Colonic mucosa (tissue), 4 donors: ENCODE measurements at regions not wholly inside any gene's neighbourhood (a gene's known extent, or its start where the extent isn't known, plus 50 kb on each side); places are given as distances from the start of the nearest gene placed in this dataset.

Source experiments
- DNase-seq: peaks from one replicate; pipeline ENCODE4 v3.0.0-alpha.2; 2020
- H3K27ac ChIP-seq: fragments of 200-600 bp; one replicate; pipeline ENCODE4 v1.8.0; 2021
- H3K27me3 ChIP-seq: fragments of 200-600 bp; one replicate; pipeline ENCODE4 v1.8.0; 2021
- H3K36me3 ChIP-seq: fragments of 200-600 bp; one replicate; pipeline ENCODE4 v1.8.0; 2021
- H3K4me1 ChIP-seq: fragments of 200-600 bp; one replicate; pipeline ENCODE4 v1.8.0; 2021; ENCODE audit warnings: mild to moderate bottlenecking
- H3K4me3 ChIP-seq: fragments of 200-600 bp; one replicate; pipeline ENCODE4 v1.8.0; 2021
- H3K9ac ChIP-seq, 2 donors: one replicate each; pipeline ENCODE4 v1.7.0; 2013; ENCODE audit warnings: control low read depth in 2 of 2, low read depth in 2 of 2, low read length in 2 of 2
- H3K9me3 ChIP-seq: fragments of 200-600 bp; one replicate; pipeline ENCODE4 v1.8.0; 2021
- CTCF ChIP-seq: fragments of 200-600 bp; IDR thresholded peaks from one replicate; pipeline ENCODE4 v1.8.0; 2022; ENCODE audit warnings: antibody characterized with exemption, mild to moderate bottlenecking
- intact Hi-C: fragments of 100-400 bp; cut with DNase I; formaldehyde crosslinking; loops from one replicate; pipeline ENCODE4 v1.14.1; 2022
- donor health status: healthy.
- donor health status: DM: no; HTN: no; CAD: no.
- donor health status: DM: no; HTN: no; CAD: no.

GRCh38 chr6:106003268-106003987, 82.7 kb upstream of the PRDM1 start:
- no peaks in the 10 kb centered on the region for H3K9me3 ChIP-seq
- no peaks in the 10 kb centered on the region for H3K27me3 ChIP-seq
- H3K9ac ChIP-seq, result peak overlapping the region in 1 of 2 donors; percentile 10
- H3K27ac ChIP-seq, result no peak overlapping the region
- no peaks in the 10 kb centered on the region for H3K36me3 ChIP-seq
- TF ChIP-seq CTCF, result no peak
- intact Hi-C loops, result no loop called here
- DNase-seq, result no peak
- H3K4me1 ChIP-seq, result no peaks in the 10 kb centered on the region
- no peak overlapping the region for H3K4me3 ChIP-seq

- H3K9me3 ChIP-seq, result no peaks in the 10 kb centered on the region
- H3K9ac ChIP-seq, result no peak overlapping the region
- H3K4me3 ChIP-seq, result no peak overlapping the region
- H3K27me3 ChIP-seq, result peaks cover 5% of the 10 kb centered on the region
- no peak for DNase-seq
- no peak overlapping the region for H3K27ac ChIP-seq
- no peaks in the 10 kb centered on the region for H3K36me3 ChIP-seq
- intact Hi-C loops, result no loop called here
- TF ChIP-seq CTCF, result no peak
- H3K4me1 ChIP-seq, result no peaks in the 10 kb centered on the region
Measured at GRCh38 chr6:106002005-106002404, 84.1 kb upstream of the PRDM1 start.

- no peak overlapping the region for H3K27ac ChIP-seq
- H3K9ac ChIP-seq, result no peak overlapping the region
- no peak overlapping the region for H3K4me3 ChIP-seq
- no peak for DNase-seq
- no peaks in the 10 kb centered on the region for H3K4me1 ChIP-seq
- H3K27me3 ChIP-seq, result peaks cover 14% of the 10 kb centered on the region
- H3K36me3 ChIP-seq, result no peaks in the 10 kb centered on the region
- no peak for TF ChIP-seq CTCF
- intact Hi-C loops, result no loop called here
- no peaks in the 10 kb centered on the region for H3K9me3 ChIP-seq
Measured at GRCh38 chr6:106000935-106001334, 85.2 kb upstream of the PRDM1 start.

- Histone ChIP-seq H3K27ac (no peak overlapping the region), H3K27me3 (peaks cover 32% of the 10 kb centered on the region)
Measured at GRCh38 chr6:105997482-105997881, 88.7 kb upstream of the PRDM1 start.

GRCh38 chr6:105995391-105995865, 90.7 kb upstream of the PRDM1 start:
- Histone ChIP-seq H3K4me3 (peak overlapping the region; percentile 58), H3K4me1 (no peaks in the 10 kb centered on the region), H3K27ac (peak overlapping the region; percentile 78), H3K36me3 (no peaks in the 10 kb centered on the region), H3K9me3 (no peaks in the 10 kb centered on the region), H3K27me3 (peaks cover 32% of the 10 kb centered on the region), H3K9ac (peak overlapping the region; percentile 74 to 84)
- intact Hi-C loops, result loop anchor here (10.0 kb wide), 1 partner anchor 99 kb away; no protein-coding TSS in a partner anchor
- DNase-seq, result no peak
- no peak for TF ChIP-seq CTCF

More at GRCh38 chr6:105997482-105997881, 88.7 kb upstream of the PRDM1 start:
- H3K4me3 ChIP-seq, result no peak overlapping the region
- intact Hi-C loops, result loop anchor here (10.0 kb wide), 1 partner anchor 97 kb away; no protein-coding TSS in a partner anchor
- H3K4me1 ChIP-seq, result no peaks in the 10 kb centered on the region
- no peaks in the 10 kb centered on the region for H3K36me3 ChIP-seq
- no peak for DNase-seq
- H3K9ac ChIP-seq, result no peak overlapping the region
- H3K9me3 ChIP-seq, result no peaks in the 10 kb centered on the region
- no peak for TF ChIP-seq CTCF
